Muscle layer of colon (tissue), 2 donors: ENCODE measurements at regions not wholly inside any gene's neighbourhood (a gene's known extent, or its start where the extent isn't known, plus 50 kb on each side); places are given as distances from the start of the nearest gene placed in this dataset.

Source experiments
- H3K27ac ChIP-seq: one replicate; pipeline ENCODE4 v1.7.0; 2013; ENCODE audit warnings: low read depth, mild to moderate bottlenecking, low read length, moderate library complexity
- H3K27me3 ChIP-seq, 2 donors: one replicate each; pipeline ENCODE4 v1.7.0; 2013; ENCODE audit warnings: low read length in 2 of 2, mild to moderate bottlenecking in 2 of 2; ENCODE audit not compliant: insufficient read depth in 2 of 2, control insufficient read depth in 1 of 2
- H3K36me3 ChIP-seq: one replicate; pipeline ENCODE4 v1.7.0; 2013; ENCODE audit warnings: mild to moderate bottlenecking, low read length; ENCODE audit not compliant: insufficient read depth
- H3K4me1 ChIP-seq: one replicate; pipeline ENCODE4 v1.7.0; 2013; ENCODE audit warnings: mild to moderate bottlenecking, low read length; ENCODE audit not compliant: insufficient read depth
- H3K4me3 ChIP-seq, 2 donors: one replicate each; pipeline ENCODE4 v1.7.0; 2013; ENCODE audit warnings: low read length in 2 of 2, low read depth in 1 of 2, mild to moderate bottlenecking in 1 of 2, moderate library complexity in 1 of 2
- H3K9ac ChIP-seq: one replicate; pipeline ENCODE4 v1.7.0; 2013; ENCODE audit warnings: low read length
- H3K9me3 ChIP-seq: one replicate; pipeline ENCODE4 v1.7.0; 2013; ENCODE audit warnings: mild to moderate bottlenecking, low read length
- donor health status: abdominal sarcoma.
- donor health status: Adenocarcinoma of cecum.

DNA sequence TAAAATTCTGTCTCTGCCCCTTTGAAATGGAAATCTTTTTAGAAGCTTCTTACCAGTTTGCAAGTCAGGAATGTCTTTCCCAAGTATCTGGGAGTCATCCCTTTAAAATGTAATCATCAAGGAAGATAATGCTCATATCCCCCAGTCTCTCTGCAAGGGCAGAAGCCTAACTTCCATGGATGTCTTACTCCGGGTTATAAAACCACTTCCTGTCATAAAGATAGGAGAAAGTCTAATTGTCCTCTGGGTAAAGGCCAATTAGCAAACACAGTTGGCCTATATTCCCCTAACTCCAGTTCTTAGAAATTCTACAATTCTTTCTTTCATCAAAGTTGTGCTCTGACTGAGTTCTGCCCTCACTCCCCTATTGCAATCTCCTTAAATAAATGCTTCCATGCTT, 1631.5 kb upstream of the LRRTM3 start:
- no peaks in the 10 kb centered on the region for H3K4me1 ChIP-seq
- no peak overlapping the region for H3K4me3 ChIP-seq
- no peaks in the 10 kb centered on the region for H3K27me3 ChIP-seq

DNA sequence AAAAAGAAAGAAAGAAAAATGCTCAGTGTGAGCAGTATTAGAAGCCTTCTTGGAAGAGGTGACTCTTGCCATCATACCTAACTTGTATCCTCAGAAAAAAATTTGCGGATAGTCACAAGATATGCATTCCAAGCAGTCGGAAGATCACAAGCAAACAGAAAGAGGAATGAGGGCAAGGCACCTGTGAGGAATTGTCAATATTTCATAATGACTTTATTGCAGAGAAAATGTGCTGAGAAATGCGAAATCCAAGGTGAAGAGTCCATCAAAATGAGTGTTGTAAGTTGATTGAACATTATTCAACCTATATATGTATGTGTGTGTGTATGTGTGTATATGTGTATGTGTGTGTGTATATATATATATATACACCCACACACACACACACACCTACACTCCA, 1624.7 kb upstream of the LRRTM3 start:
- Histone ChIP-seq H3K27me3 (no peaks in the 10 kb centered on the region), H3K36me3 (no peaks in the 10 kb centered on the region), H3K4me1 (no peaks in the 10 kb centered on the region), H3K9me3 (no peaks in the 10 kb centered on the region), H3K27ac (no peak overlapping the region), H3K9ac (no peak overlapping the region), H3K4me3 (no peak overlapping the region)

More for the DNA sequence above, 1631.5 kb upstream of the LRRTM3 start:
- Histone ChIP-seq H3K27ac (no peak overlapping the region), H3K9me3 (no peaks in the 10 kb centered on the region), H3K9ac (no peak overlapping the region), H3K36me3 (no peaks in the 10 kb centered on the region)

DNA sequence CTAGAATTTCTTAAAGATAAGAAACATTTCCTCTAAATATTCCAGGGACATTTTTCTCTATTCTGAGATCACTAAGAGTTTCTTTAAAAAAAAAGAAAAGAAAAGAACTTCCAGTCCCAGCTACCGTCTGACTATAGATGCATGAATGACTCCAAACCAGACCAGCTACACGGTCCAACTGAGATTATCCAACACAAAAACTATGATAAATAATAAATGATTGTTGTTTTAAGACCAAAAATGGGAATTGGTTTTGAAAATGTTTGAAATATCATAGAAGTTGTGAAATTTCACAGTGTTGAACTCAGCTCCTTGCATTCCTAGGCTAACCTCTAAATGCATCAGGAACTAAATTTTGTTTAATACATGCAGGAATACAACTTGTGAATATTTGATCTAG, 1619.6 kb upstream of the LRRTM3 start:
- H3K4me3 ChIP-seq: no peak overlapping the region
- no peaks in the 10 kb centered on the region for H3K9me3 ChIP-seq
- no peak overlapping the region for H3K9ac ChIP-seq
- H3K36me3 ChIP-seq: no peaks in the 10 kb centered on the region
- H3K27me3 ChIP-seq: no peaks in the 10 kb centered on the region
- no peak overlapping the region for H3K27ac ChIP-seq
- no peaks in the 10 kb centered on the region for H3K4me1 ChIP-seq

DNA sequence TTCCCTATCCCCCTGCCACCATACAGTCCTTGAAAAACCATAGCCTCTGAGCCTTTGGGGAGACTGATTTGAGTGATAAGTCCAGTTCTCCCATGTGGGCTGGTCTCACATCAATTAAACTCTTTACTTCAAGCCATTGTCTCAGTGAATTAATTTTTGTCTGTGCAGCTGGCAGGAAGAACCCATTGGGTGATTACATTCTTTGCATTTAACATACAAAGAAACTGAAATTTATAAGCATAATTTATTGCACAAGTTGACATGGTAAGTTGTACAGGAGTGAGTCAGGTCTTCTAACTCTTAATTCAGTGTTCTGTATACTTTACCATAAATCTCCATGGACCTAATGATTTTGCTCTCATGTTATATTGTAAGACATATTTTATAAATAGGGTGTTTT, 1613.0 kb upstream of the LRRTM3 start:
- Histone ChIP-seq H3K4me1 (no peaks in the 10 kb centered on the region), H3K9ac (no peak overlapping the region), H3K27me3 (no peaks in the 10 kb centered on the region), H3K27ac (no peak overlapping the region), H3K36me3 (no peaks in the 10 kb centered on the region), H3K4me3 (no peak overlapping the region), H3K9me3 (no peaks in the 10 kb centered on the region)

DNA sequence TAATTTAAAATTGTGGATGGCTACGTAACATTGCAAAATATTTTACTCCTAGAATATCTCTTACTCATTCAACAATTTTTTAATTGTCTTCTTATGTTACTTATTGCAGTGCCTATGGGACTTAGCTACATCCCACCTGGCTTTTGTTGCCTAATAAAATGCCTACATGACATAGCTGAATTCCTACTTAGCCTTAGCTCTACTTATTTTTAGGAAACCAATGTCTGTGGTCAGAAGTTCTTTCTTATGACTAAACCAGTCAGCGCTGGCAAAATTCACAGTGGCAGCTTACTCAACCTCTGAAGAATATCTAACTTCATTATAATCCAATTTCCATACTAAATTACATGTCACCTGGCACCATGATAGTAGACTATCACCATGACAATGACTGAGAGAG, 1612.4 kb upstream of the LRRTM3 start:
- H3K36me3 ChIP-seq: no peaks in the 10 kb centered on the region
- no peak overlapping the region for H3K27ac ChIP-seq
- no peaks in the 10 kb centered on the region for H3K4me1 ChIP-seq
- H3K4me3 ChIP-seq: no peak overlapping the region
- no peaks in the 10 kb centered on the region for H3K9me3 ChIP-seq
- no peak overlapping the region for H3K9ac ChIP-seq
- no peaks in the 10 kb centered on the region for H3K27me3 ChIP-seq

DNA sequence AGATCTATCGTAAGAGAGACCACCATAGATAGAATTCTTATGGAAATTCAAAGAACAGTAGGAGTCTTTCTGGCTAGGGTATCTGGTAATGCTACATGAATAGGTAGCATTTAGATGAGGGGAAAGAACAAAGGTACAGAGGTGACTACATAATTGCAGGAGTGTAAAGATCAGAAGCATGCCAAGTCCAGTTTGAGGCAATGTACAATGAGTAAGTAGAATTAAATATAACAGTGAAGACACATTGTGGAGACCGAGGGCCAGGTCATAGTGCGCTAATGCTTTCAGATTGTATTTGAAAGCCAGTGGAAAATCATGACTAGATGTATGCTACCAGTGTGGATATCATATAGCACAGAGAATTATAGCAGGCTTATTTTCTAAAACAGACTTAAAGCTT, 1611.6 kb upstream of the LRRTM3 start:
- Histone ChIP-seq H3K4me1 (no peaks in the 10 kb centered on the region), H3K36me3 (no peaks in the 10 kb centered on the region), H3K9ac (no peak overlapping the region), H3K4me3 (no peak overlapping the region), H3K27me3 (no peaks in the 10 kb centered on the region), H3K9me3 (no peaks in the 10 kb centered on the region), H3K27ac (no peak overlapping the region)

DNA sequence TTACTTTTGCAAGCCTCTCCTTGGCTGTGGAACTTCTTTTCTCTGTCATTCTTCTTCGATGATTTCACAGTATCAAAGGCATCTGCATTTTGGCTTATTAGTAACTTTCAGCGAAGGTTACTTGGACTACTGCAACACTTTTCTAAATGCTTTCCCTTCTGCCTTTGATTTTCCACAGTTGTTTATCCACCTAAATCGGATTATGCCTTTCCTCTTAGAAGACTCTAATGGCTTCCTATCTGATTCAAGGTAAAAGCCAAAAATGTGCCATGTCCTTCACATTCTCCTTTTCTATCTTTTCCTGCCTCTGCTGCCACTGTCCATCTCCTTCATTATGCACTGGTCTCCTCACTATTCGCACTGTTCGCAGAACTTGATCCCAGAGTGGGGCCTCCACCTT, 1606.3 kb upstream of the LRRTM3 start:
- Histone ChIP-seq H3K9me3 (no peaks in the 10 kb centered on the region), H3K36me3 (no peaks in the 10 kb centered on the region), H3K4me1 (no peaks in the 10 kb centered on the region), H3K4me3 (no peak overlapping the region), H3K9ac (no peak overlapping the region), H3K27ac (no peak overlapping the region), H3K27me3 (no peaks in the 10 kb centered on the region)

DNA sequence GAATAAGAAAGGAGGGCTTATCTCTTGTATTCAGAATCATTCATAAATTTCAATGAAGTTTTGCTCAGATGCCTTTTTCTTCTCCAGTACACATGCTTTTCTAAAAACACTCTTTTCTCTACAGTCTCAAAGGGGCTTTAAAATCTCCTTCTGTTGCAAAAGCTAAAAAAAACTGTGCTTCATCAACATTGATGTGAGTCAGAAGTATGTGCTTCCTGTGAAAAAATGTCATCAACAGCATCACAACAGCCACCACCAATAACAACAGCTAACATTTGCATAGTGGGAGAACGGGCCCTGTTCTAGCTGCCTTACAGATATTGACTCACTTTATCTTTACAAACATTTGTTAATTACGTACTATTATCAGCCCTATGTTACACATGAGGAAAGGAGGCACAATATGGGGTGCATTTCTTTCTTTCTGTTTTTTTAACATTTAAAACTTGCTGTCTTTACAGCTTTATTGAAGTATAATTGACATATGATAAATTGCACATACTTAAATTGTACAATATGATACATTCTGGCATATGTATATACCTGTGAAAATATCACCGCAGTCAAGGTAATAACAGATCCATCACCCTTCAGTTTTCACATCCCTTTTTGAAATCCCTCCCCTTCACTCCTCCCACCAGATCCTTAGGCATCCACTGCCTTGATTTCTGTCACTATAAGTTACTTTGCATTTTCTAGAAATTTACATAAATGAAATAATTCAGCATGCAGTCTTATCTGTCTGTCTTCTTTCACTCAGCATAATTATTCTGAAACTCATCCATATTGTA, 1605.4 kb upstream of the LRRTM3 start:
- Histone ChIP-seq H3K27ac (no peak overlapping the region), H3K4me3 (no peak overlapping the region), H3K9me3 (no peaks in the 10 kb centered on the region), H3K9ac (no peak overlapping the region), H3K4me1 (no peaks in the 10 kb centered on the region), H3K36me3 (no peaks in the 10 kb centered on the region), H3K27me3 (no peaks in the 10 kb centered on the region)

DNA sequence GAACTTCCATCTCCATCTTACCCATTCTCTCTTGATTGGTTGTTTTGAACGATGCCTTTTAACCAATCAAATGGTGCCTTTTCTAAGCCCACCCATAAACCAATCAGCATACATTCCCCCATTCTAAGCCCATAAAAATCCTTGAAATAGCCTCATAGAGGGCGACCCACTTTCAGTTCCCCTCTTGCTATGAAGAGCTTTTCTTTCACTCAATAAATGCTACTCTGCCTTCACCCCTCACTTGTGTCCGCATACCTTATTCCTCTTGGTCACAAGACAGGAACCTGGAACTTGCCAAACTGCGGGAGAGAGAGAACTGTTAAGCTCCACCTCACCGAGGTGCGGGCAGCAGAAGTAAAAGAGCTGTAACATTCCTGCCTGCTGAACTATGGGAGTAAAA, 1602.0 kb upstream of the LRRTM3 start:
- H3K27me3 ChIP-seq: no peaks in the 10 kb centered on the region

DNA sequence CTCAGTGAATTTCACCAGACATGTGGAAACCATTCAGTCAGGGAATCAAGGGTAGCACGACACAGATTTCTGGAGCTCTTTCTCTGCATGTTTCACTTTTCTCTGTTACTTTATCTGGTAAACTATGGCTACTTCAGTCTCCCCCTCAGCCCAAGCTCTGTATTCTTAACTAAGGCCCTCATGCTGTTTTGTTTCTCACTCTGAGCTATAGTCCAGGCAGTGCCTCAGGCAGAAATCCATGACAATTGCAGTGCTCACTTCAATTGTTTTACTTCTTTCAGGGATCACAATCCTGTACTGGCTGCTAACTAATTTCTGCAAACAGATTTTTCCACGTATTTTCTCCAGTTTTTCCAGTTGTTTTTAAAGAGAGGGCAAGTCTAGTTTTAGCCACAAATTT, 1599.9 kb upstream of the LRRTM3 start:
- Histone ChIP-seq H3K27ac (no peak overlapping the region), H3K36me3 (no peaks in the 10 kb centered on the region), H3K4me1 (no peaks in the 10 kb centered on the region), H3K27me3 (no peaks in the 10 kb centered on the region), H3K4me3 (no peak overlapping the region), H3K9me3 (no peaks in the 10 kb centered on the region), H3K9ac (no peak overlapping the region)

More for the DNA sequence above, 1602.0 kb upstream of the LRRTM3 start:
- no peak overlapping the region for H3K4me3 ChIP-seq
- H3K27ac ChIP-seq: no peak overlapping the region
- no peaks in the 10 kb centered on the region for H3K36me3 ChIP-seq
- H3K9me3 ChIP-seq: no peaks in the 10 kb centered on the region
- H3K9ac ChIP-seq: no peak overlapping the region
- H3K4me1 ChIP-seq: no peaks in the 10 kb centered on the region

DNA sequence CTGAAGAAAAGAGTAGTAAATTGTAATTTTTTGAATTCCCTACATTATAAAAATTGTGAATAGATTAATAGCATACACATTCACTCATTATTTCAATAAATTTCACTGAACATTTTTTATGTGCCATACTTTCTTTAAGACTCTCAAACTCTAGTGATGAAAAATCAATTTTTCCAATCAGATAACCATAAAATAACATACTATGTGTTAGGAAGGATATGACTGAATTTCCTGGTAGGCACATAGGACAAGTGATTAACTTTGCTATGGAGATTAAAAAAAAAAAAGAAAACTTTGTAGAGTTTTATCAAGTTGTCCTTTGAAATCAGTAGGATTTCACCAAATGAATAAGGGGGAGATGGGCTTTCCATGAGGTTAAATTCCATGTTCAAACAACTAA, 1597.3 kb upstream of the LRRTM3 start:
- H3K4me3 ChIP-seq: no peak overlapping the region
- no peaks in the 10 kb centered on the region for H3K9me3 ChIP-seq
- H3K27me3 ChIP-seq: no peaks in the 10 kb centered on the region
- no peaks in the 10 kb centered on the region for H3K4me1 ChIP-seq
- H3K36me3 ChIP-seq: no peaks in the 10 kb centered on the region
- H3K27ac ChIP-seq: no peak overlapping the region
- no peak overlapping the region for H3K9ac ChIP-seq

DNA sequence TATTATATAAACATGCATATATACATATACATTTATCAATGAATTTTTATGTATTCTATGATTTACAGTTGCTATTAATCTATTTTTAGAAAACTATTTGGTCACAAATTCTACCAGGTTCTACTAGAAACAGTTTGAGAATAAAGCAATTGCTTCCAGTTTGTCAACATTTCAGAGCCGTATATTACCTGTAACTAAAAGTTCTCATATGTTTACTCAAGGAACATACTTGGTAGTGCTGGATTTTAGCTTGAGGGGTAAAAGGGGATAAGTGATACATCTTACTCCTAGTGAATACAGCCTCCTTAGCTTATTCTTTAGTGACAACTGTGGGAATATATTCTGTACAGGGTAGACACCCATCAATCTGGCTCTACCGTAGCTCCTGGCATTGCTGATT, 1590.5 kb upstream of the LRRTM3 start:
- Histone ChIP-seq H3K4me3 (no peak overlapping the region), H3K9ac (no peak overlapping the region), H3K9me3 (no peaks in the 10 kb centered on the region), H3K4me1 (no peaks in the 10 kb centered on the region), H3K27ac (no peak overlapping the region), H3K36me3 (no peaks in the 10 kb centered on the region), H3K27me3 (no peaks in the 10 kb centered on the region)
